Right ventricle myocardium inferior (tissue), 1 donor: ENCODE measurements at regions not wholly inside any gene's neighbourhood (a gene's known extent, or its start where the extent isn't known, plus 50 kb on each side); places are given as distances from the start of the nearest gene placed in this dataset.
"Not testable (repeated sequence)": the region's sequence is repeated elsewhere in the genome, so short reads cannot be mapped to it uniquely, and the experiment has no call there.

ENCODE experiments used
- ATAC-seq: fragments of 200-7000 bp; cut with Tn5 transposase; one replicate; pipeline ENCODE4 v1.9.1; 2020; ENCODE audit warnings: mild to moderate bottlenecking, moderate library complexity
- DNase-seq: peaks from one replicate; pipeline ENCODE4 v3.0.0; 2021; ENCODE audit errors: missing footprints
- intact Hi-C: fragments of 100-400 bp; cut with DNase I; formaldehyde crosslinking; loops from one replicate; pipeline ENCODE4 v1.11.0; 2022
- donor health status: DM: no; HTN: yes; CAD: no; lungs with severe emphysema.

DNA sequence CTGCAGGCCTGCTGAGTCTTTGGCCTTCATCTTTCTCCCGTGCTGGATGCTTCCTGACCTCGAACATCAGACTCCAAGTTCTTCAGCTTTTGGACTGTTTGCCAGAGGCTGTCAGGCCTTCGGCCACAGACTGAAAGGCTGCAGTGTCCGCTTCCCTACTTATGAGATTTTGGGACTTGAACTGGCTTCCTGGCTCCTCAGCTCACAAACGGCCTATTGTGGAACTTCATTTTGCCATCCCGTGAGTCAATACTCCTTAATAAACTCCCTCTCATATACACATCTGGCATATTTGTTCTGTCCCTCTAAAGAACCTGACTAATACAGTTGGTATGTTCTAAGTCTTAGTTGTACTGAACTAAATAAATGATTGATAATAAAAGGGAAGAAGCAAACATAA is 702.8 kb upstream of the LINC00305 start:
- intact Hi-C loops: no loop called here
- no peak for DNase-seq
- peak; percentile 67 for ATAC-seq

DNA sequence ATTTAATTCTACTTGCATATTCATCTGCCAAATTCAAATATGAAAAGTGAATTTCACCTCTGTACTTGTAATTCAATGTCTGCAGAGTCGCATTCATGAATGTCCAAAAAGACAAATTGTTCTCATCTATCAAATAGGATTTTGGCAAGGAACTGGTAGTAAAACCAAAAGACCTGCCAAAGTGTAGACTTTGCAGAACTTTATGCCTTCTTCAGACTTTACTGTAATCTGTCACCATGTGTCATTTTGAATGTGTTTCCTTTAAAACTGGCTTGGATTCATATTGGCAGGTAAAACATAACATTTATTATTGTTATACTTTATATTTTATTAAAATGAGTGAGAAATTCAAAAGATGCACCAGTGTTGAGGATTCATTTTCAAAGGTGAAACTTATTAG is 701.9 kb upstream of the LINC00305 start:
- ATAC-seq: no peak
- no peak for DNase-seq
- intact Hi-C loops: no loop called here

DNA sequence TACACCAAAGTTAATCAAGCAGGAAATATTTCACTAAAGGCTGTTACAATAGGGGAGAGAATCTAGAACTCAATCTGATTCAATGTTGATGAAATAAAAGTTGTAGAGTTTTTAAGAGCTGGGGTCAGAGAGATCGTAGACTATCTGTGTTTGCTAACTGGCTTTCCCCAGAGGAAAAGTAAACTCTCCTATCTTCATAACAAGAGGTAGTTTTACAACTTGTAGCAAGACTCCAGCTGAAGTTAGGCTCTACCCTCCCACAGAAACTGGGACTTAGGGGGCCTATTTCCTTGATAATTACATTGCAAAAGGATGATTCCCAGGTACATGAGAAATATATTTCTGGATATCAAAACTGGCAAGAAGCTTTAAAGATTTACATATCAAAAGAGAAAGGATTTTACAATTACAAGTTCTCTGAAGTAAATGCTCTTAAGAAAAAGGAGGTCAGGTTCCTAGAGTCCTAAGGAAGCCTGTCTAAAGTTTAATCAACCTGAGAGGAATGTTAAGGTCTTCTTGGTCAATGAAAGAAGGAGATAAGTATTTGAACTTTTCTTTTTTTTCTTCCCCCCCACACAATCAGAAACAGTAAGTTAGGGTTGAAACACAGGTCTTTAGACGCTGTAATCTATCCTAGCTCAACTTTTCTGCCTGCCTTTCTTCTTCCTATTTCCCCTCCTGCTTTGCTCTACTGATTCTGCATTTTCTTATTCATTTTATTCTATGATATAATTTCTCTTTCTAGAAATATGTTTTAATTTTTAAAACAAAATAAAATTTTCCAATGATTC is 692.2 kb upstream of the LINC00305 start:
- DNase-seq: no peak
- intact Hi-C loops: no loop called here
- no peak for ATAC-seq

DNA sequence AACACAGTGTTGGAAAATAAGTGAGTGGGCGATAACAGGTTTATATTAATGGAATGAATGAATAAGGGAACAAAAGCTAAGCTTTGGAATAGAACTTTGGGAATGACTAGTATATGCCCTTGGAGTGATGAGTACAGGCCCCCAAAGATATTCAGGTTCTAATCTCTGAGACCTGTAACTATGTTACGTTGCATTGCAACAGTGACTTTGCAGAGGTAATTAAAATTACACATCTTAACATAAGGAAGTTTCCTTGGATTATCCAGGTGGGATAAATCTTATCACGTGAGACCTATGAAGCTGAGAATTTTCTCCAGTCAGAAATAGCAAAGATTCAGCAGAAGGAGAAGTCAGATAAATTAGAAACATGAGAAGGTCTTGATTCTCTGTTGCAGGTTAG is 661.5 kb upstream of the LINC00305 start:
- intact Hi-C loops: no loop called here
- ATAC-seq: no peak
- no peak for DNase-seq

DNA sequence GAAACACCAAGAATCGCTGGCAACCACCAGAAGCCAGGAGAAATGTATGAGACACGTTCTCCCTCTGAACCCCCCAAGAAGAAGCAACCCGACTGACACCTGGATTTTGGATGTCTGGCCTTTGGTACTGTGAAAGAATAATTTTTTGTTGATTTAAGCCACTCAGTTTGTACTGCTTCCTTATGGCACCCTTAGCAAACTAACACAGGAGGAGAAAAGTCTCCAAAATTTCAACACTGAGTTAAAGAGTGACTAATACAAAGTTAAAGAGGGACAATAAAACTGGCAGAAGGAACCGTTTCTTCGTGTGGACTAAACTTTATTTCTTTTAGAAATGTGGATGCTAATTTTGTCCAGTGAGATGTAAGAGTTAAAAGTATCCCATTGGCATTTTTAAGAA is 660.9 kb upstream of the LINC00305 start:
- no peak for ATAC-seq
- no peak for DNase-seq
- intact Hi-C loops: no loop called here

DNA sequence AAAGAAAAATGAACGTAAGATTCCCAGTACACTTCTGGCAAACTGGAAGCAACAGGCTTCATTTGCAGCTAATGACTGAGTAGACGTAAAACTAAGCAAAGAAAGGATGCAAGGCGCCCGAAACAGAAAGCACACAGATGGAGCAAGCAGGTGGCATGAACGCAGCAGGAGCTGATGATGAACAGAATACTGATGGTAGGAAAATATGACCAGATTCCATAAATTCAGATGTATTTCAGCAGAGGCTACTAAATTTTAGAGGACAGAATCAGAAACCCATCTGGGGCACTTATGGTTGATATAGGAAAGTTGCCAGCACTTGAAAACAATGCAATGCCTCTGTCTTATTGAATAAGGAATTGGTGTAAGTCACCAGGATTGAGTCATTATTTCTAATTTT is 658.7 kb upstream of the LINC00305 start:
- intact Hi-C loops: no loop called here
- ATAC-seq: no peak
- DNase-seq: no peak

DNA sequence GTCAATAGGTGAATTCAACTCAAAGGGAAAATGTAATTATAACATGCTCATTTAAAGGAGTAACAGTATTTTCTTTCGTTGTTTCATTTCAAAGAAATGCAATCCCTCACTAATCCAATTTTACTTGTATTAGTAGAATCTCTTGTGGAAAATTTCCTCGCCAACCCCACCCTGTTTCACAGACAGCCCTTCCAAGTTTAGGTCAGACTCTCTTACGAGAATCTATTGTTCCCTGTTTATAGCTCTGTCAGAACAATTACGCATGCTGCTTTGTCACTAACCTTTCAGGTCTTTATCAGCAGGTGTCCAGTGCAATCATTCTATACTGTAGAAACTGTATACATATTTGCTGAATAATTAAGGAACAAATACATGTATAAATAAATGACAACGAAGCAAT is 657.8 kb upstream of the LINC00305 start:
- intact Hi-C loops: no loop called here

DNA sequence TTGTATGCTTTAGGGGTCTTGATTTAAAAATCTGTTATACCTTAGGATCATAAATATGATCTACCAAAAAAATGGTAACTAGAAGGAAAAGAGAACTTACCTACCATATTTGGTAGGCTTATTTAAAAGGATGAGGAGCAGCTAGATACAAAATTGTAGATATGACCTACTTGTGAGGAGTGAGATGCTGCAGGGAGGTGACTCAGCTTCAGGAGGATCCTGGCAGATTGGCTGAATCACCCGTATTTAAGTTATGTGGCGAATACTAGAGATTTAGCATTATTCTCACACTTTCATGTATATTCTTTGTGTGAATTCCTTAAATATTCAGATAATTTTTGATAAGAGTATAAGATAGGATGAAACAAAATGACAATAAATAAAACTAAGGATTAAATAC is 657.3 kb upstream of the LINC00305 start:
- DNase-seq (no peak), ATAC-seq (no peak)
- intact Hi-C loops: no loop called here

More for the DNA sequence above, 657.8 kb upstream of the LINC00305 start:
- DNase-seq (no peak), ATAC-seq (no peak)

DNA sequence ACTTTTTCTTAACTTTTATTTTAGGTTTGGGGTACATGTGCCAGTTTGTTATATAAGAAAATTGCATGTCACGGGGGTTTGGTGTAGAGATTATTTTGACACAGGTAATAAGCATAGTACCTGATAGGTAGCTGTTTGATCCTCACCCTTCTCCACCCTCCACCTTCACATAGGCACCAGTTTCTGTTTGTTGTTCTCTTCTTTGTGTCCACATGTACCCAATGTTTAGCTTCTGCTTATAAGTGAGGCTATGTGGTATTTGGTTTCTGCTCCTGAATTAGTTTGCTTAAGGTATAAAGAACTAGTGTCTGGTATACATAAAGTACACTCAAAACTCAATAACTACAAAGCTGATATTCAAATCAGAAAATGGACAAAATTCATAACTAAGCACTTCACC is 654.6 kb upstream of the LINC00305 start:
- ATAC-seq: no peak
- intact Hi-C loops: no loop called here
- no peak for DNase-seq

DNA sequence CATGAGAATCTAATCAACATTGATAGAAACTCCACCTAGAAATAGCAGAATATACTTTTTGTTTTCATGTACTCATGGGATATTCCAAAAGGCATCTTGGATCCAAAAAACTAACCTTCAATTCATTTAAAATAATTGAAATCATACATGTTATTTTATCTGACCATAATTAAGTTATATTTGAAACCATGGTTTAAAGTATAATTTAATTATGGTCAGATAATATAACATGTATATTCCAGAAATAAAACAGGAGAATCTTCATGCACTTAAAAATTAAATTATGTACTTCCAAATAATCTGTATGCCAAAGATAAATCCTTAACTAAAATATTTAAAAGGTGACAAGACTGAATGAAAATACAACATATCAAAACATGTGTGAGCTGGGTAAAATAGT is 651.3 kb upstream of the LINC00305 start:
- intact Hi-C loops: no loop called here
- ATAC-seq: no peak
- no peak for DNase-seq

DNA sequence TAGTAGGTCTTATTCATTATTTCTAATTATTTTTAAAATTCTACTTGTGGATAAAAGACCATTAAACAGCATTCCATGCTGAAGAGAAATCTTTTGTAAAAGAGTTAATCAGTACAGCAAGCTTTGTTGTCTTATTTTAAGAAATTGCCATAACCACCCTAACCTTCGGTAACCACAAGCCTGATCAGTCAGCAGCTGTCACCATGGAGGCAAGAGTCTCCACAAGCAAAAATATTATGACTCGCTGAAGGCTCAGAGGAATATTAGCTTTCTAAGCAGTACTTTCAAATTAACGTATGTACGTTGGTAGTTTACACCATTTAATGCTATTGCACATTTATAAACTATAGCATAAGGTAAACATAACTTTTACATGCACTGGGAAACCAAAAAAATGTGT is 650.5 kb upstream of the LINC00305 start:
- ATAC-seq (no peak), DNase-seq (no peak)
- intact Hi-C loops: no loop called here

DNA sequence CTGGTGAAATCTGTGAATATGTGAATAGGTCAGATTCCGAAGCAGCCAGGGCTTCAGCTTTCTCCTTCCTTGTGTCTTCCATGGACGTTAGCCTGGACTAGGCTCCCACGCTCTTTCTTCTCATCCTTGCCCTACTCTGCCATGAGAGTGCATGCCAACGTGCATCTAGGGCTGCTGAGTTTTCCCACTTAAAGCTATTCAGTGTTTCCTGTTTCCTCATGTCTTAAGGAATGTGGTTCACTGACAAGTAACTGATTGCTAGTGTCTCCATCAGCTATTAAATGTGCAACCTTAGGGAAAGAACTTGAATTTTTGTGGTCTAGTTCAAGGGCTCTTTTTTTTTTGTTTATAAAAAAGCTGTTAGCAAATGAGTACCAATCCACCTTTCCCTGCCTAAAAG is 642.3 kb upstream of the LINC00305 start:
- intact Hi-C loops: no loop called here
- ATAC-seq (no peak), DNase-seq (no peak)

DNA sequence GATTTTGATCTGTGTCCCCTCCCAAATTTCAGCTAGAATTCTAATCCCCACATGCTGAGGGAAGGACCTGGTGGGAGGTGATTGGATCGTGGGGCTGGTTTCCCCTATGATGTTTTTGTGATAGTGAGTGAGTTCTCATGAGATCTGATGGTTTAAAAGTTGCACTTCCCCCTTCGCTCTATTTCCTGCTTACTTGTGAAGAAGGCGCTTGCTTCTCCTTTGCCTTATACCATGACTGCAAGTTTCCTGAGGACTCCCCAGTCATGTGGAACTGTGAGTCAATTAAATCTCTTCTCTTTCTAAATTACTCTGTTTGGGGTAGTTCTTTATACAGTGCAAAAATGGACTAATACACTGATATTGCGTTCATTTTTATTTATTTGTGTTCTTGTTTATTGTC is 636.8 kb upstream of the LINC00305 start:
- no peak for ATAC-seq
- DNase-seq: no peak
- intact Hi-C loops: no loop called here

DNA sequence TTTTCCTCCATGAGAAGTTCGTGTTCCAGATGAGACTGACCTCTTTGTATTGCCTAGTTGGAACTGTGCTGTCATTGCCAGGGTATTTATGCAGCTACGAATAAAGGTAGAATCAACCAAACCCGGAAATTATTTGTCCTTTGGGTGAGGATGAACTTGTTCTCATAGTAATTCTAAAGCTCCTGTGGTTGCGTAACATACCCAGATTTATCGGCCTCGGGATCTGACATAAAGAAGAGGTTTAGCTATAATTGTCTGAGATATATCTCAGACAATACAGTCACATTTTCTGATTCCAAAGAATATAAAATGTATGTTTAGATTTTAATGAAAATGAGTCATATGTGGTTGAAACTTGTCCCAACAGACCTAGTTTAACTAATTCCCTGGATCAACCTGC is 628.7 kb upstream of the LINC00305 start:
- intact Hi-C loops: no loop called here
- DNase-seq: no peak
- no peak for ATAC-seq

DNA sequence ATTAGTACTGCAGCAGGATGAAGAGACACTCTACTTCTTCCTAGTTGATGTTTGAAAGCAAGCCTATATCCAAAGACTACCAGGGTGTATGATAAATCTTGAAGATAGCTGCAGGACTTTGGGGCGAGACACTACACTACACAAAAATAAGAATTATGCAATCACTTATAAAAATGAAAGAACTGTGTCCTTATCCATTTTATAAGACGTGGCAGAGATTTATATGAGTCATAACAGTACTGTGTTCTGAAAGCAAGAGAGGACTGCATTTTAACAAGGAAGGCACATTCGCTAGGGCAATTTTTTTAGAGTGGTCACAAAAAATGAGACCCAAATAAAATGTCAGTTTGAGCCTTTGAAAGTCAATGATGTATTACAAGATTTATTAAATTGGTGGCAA is 617.0 kb upstream of the LINC00305 start:
- intact Hi-C loops: no loop called here
- DNase-seq (no peak), ATAC-seq (no peak)

DNA sequence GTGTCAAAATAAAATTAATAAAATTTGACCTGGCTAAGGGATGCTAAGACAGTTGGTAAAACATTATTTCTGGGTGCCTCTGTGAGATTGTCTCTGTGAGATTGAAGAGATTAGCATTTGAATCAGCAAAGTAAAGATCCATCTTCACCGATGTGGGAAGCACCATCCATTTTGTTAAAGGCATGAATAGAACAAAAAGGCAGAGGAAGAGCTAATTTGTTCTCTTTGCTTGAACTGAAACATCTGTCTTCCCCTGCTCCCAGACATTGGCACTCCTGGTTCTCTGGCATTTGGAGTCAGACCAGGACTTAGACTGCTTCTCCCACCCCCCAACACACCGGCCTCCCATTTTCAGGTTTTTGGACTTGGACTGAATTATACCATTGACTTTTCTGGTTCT is 603.8 kb upstream of the LINC00305 start:
- DNase-seq: no peak
- intact Hi-C loops: no loop called here
- no peak for ATAC-seq

DNA sequence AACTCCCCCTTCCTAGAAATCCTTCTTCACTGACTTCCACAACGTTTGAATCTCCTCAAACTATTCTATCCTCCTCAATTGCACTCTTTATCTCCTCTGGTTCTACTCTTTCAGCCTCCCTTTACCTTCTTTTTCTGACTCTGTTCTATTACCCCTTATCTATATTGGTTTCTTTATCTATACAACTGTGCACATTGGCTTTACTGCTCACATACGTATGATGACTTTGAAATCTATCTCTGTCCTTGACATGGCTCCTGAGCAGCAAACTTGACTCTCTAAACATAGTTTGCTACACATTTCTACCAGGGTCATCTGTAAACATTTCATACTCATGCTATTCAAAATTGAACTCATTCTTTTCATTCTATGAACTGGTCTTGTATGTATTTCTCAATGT is 601.0 kb upstream of the LINC00305 start:
- DNase-seq (no peak), ATAC-seq (no peak)
- intact Hi-C loops: no loop called here

DNA sequence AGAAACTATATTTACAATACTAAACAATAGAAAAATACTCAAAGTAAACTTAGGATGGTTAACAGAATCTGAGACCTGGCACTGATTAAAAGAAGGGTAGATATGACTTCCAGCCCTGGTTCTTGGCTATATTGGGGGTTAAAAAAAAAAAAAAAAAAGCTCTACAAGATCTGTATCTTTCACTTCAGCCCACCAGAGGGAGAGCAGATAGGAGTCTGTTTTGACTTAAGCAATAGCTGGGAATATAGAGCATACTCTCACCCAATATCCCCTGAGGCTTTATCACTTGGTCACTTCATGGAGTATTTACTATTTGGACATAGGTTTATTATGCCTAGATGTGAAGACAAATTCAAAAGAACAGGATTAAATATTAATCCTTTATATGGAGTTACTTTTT is 598.9 kb upstream of the LINC00305 start:
- intact Hi-C loops: no loop called here
- DNase-seq (no peak), ATAC-seq (no peak)

DNA sequence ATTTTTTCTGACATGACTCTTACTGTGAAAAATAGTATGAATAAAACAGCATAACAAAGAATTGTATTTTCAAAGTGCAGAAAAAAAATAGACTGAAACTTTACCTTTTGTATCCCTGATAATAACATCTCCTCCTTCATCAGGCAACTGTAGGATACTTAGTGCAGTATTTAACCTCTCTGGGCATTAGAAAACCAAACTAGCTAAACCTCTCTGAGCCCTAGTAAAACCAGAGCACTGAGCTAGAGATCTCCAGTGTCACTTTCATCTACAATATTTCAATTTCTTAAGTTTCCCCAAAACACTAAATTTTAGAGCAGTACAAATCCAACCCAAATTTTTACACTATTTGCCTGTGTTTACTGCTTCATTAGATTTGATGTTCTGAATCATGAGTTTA is 594.0 kb upstream of the LINC00305 start:
- intact Hi-C loops: no loop called here
- no peak for DNase-seq
- ATAC-seq: no peak

DNA sequence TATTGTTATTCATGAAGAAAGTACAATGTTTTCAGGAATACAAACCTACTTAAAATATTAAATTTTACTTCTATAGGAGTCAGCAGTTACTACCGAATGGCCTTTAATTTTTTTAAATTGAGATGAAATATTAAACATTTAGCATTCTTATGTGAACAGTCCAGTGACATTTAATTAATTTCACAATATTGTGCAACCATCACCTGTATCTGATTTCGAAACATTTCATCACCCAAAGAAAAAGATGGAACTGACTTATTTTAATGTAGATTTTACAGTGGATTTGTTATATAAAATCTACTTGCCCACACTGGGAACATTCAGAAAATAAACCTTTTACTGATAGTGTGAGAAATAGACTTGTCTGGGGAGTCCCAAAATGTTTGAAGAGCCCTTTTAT is 585.2 kb upstream of the LINC00305 start:
- ATAC-seq: no peak
- intact Hi-C loops: no loop called here
- DNase-seq: no peak

DNA sequence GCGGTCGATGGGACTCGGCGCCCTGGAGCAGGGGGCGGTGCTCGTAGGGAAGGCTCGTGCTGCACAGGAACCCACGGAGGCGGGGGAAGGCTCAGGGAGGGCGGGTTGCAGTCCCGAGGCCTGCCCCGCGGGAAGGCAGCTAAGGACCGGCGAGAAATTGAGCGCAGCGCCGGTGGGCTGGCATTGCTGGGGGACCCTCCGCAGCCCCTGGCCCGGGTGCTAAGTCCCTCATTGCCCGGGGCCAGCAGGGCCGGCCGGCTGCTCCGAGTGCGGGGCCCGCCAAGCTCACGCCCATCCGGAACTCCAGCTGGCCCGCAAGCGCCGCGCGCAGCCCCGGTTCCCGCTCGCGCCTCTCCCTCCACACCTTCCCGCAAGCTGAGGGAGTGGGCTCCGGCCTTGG is 576.8 kb upstream of the LINC00305 start:
- ATAC-seq, intact Hi-C loops, DNase-seq: not testable (repeated sequence)
